ENCODE measurements at regions not wholly inside any gene's neighbourhood (a gene's known extent, or its start where the extent isn't known, plus 50 kb on each side); places are given as distances from the start of the nearest gene placed in this dataset.

DNA sequence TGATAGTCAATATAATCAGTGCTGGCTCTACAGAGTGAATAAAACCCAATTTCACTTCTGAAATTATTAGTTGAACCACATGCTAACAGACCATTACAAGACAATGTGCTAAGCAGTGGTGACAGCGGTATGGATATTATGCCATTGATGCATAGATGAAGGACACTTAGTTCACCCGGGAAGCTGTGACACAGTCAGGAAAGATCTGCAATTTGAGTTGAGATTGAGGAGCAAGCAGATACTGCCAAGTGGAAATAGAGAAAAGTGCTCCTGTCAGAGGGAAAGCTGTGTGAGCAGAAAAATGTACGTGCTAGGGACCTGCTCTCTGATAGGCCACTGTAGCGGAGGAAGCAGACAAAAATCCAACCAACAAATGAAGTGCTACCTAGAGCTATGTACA, 529.5 kb upstream of the CDH2 start:
- TF ChIP-seq POLR2AphosphoS5 (IDR thresholded peaks at IDR 0.05; ENCODE audit: low read depth, low read length) (no peak), RBBP5 (IDR thresholded peaks at IDR 0.05; ENCODE audit: borderline replicate concordance, low read depth, low read length) (no peak)
- TF ChIP-seq, protein P1, sequence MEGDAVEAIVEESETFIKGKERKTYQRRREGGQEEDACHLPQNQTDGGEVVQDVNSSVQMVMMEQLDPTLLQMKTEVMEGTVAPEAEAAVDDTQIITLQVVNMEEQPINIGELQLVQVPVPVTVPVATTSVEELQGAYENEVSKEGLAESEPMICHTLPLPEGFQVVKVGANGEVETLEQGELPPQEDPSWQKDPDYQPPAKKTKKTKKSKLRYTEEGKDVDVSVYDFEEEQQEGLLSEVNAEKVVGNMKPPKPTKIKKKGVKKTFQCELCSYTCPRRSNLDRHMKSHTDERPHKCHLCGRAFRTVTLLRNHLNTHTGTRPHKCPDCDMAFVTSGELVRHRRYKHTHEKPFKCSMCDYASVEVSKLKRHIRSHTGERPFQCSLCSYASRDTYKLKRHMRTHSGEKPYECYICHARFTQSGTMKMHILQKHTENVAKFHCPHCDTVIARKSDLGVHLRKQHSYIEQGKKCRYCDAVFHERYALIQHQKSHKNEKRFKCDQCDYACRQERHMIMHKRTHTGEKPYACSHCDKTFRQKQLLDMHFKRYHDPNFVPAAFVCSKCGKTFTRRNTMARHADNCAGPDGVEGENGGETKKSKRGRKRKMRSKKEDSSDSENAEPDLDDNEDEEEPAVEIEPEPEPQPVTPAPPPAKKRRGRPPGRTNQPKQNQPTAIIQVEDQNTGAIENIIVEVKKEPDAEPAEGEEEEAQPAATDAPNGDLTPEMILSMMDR (IDR thresholded peaks at IDR 0.05; ENCODE audit: control extremely low read depth in 1 of 3, insufficient read depth in 1 of 3, low read depth in 1 of 3, low read length in 3 of 3) = no peak
